ENCODE measurements at regions not wholly inside any gene's neighbourhood (a gene's known extent, or its start where the extent isn't known, plus 50 kb on each side); places are given as distances from the start of the nearest gene placed in this dataset.

GRCh38 chr10:129388435-129388834, 78.6 kb upstream of the MGMT start:
- DNase-seq (ENCODE audit: low spot score) (no peak), FAIRE-seq (no peak), ATAC-seq (no peak)
- Histone ChIP-seq H2AFZ (ENCODE audit: low read length) (no peak overlapping the region), H3K27ac (ENCODE audit: extremely low read length, insufficient read depth, low read length) (no peak overlapping the region), H3K36me3 (replicated peaks in 1 of 2; ENCODE audit: control insufficient read depth in 1 of 2, insufficient read depth in 2 of 2, low read length in 2 of 2) (no peaks in the 10 kb centered on the region), H3K79me2 (ENCODE audit: insufficient read depth, low read length) (no peaks in the 10 kb centered on the region), H3K4me3 (replicated peaks in 1 of 3; ENCODE audit: insufficient read depth in 1 of 3, low read depth in 2 of 3, low read length in 3 of 3) (no peak overlapping the region), H3K9me3 (ENCODE audit: low read length) (no peaks in the 10 kb centered on the region), H4K20me1 (ENCODE audit: insufficient read depth, low read length) (no peaks in the 10 kb centered on the region), H3K4me1 (ENCODE audit: insufficient read depth, low read length) (no peaks in the 10 kb centered on the region), H3K9ac (ENCODE audit: insufficient read depth, low read depth, low read length) (no peak overlapping the region), H3K4me2 (ENCODE audit: low read depth, low read length) (no peak overlapping the region), H3K27me3 (ENCODE audit: control insufficient read depth in 1 of 2, insufficient read depth in 2 of 2, low read length in 2 of 2) (peaks cover 0 to 11% of the 10 kb centered on the region in 2 experiments; a peak in 2 of 5 replicates)
- ChIA-PET CTCF (ENCODE audit: low intra/inter-chr PET ratio, low total read pairs) (no interaction called here), POLR2A (no interaction called here)
- 44% methylated on average over 7 of the region's 7 CpGs for WGBS (ENCODE audit: low lambda C conversion rate)
- BruUV-seq (replicated peaks) = no TSS peak
- in situ Hi-C loops (cut with HindIII; ENCODE audit: extremely low pct_ligation_motif_present, low pct_unique_long_range_greater_than_20kb) (no loop called here), intact Hi-C loops (cut with micrococcal nuclease; ENCODE audit: unreplicated experiment) (no loop called here)
- no peak for TF ChIP-seq POGZ (CRISPR knock-in tag; IDR thresholded peaks at IDR 0.05)
- TF ChIP-seq MIXL1 (CRISPR knock-in tag; IDR thresholded peaks at IDR 0.05) = no peak
- TF ChIP-seq TCF7L2 (IDR thresholded peaks at IDR 0.05; ENCODE audit: low read depth, low read length) = no peak
- TF ChIP-seq ZNF382 (CRISPR knock-in tag; IDR thresholded peaks at IDR 0.05; ENCODE audit: borderline replicate concordance) = no peak
- TF ChIP-seq FLYWCH1 (CRISPR knock-in tag; IDR thresholded peaks at IDR 0.05) = no peak
- TF ChIP-seq ZNF251 (CRISPR knock-in tag; IDR thresholded peaks at IDR 0.05) = no peak
- no peak for TF ChIP-seq FOXA3 (CRISPR knock-in tag; IDR thresholded peaks at IDR 0.05)
- TF ChIP-seq CEBPB (IDR thresholded peaks at IDR 0.05; ENCODE audit: borderline replicate concordance, low read depth, low read length) = no peak
- TF ChIP-seq ZNF18 (CRISPR knock-in tag; IDR thresholded peaks at IDR 0.05; ENCODE audit: insufficient replicate concordance) = no peak
- TF ChIP-seq ZNF790 (CRISPR knock-in tag; IDR thresholded peaks at IDR 0.05; ENCODE audit: borderline replicate concordance) = no peak
- TF ChIP-seq FOXK1 (CRISPR knock-in tag; IDR thresholded peaks at IDR 0.05; ENCODE audit: borderline replicate concordance, low read depth) = no peak
- no peak for TF ChIP-seq ZFX (CRISPR knock-in tag; IDR thresholded peaks at IDR 0.05; ENCODE audit: low read depth)
- TF ChIP-seq SRY (CRISPR knock-in tag; IDR thresholded peaks at IDR 0.05) = no peak
- TF ChIP-seq DBP (CRISPR knock-in tag; IDR thresholded peaks at IDR 0.05; ENCODE audit: not compliant biosample characterization) = no peak
- TF ChIP-seq ZNF616 (CRISPR knock-in tag; IDR thresholded peaks at IDR 0.05; ENCODE audit: low read depth) = no peak
- no peak for TF ChIP-seq ZFAT (CRISPR knock-in tag; conservative IDR thresholded peaks at IDR 0.05)
- no peak for TF ChIP-seq ZNF407 (CRISPR knock-in tag; IDR thresholded peaks at IDR 0.05; ENCODE audit: not compliant biosample characterization)

All from HepG2 (cell line).